RCC 7860 (cell line): ENCODE measurements at regions not wholly inside any gene's neighbourhood (a gene's known extent, or its start where the extent isn't known, plus 50 kb on each side); places are given as distances from the start of the nearest gene placed in this dataset.

Experiments
- DNase-seq: peaks from one replicate; pipeline ENCODE4 v3.0.0-alpha.2; 2015; ENCODE audit warnings: low spot score
- FAIRE-seq: peaks from 2 replicates; lab custom pipeline; 2012; peaks lifted over from hg19 to GRCh38; lab: Jason Lieb, UNC

- DNase-seq (no peak), FAIRE-seq (no peak)
Measured at GRCh38 chr6:167437888-167438484, 113.1 kb downstream of the TTLL2 start.

GRCh38 chr6:167441715-167442206 lies 116.9 kb downstream of the TTLL2 start:
- FAIRE-seq (no peak), DNase-seq (no peak)

- no peak for DNase-seq
- no peak for FAIRE-seq
Measured at GRCh38 chr6:167442245-167442644, 117.4 kb downstream of the TTLL2 start.

DNA sequence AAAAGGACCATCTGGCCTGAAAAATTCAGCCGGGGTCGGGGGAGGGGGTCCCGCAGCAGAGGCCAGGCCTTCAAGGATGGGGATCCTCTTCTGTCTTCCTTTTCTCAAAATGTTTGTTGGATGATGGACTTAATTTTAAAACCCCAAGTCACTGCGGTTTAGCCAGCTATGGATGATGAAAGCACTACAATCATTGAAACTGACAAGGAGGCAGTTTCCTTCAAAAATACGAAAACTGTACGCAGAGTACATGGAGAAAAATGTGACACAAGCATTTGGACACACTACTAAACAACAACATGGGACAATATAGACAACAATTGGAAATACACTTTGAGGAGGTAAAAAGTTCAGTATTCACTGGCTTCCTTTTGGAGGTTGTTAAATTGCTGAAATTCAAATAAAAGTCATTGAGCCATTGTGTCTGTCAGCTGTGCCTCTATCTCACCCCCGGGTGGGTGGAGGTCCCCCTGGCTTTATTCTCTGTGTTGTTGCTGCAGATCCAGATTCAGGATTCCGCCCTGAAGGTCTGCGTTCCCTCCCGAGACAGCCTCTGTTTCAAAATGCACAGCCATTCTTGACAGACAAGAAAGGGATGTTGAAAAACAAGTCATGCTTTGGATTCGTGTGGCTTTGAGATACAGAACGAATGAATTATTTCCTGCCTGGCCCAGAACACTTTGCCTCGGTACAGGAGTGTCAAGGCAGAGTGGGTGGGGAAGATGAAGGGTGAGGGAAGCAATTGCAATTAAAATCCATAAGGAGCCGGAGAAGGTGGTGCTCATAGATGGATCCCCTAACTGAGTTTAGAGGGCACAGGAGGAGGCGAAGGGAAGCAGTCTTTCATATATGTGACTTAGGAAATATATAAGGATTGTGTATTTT lies 118.2 kb downstream of the TTLL2 start:
- no peak for DNase-seq
- no peak for FAIRE-seq

DNA sequence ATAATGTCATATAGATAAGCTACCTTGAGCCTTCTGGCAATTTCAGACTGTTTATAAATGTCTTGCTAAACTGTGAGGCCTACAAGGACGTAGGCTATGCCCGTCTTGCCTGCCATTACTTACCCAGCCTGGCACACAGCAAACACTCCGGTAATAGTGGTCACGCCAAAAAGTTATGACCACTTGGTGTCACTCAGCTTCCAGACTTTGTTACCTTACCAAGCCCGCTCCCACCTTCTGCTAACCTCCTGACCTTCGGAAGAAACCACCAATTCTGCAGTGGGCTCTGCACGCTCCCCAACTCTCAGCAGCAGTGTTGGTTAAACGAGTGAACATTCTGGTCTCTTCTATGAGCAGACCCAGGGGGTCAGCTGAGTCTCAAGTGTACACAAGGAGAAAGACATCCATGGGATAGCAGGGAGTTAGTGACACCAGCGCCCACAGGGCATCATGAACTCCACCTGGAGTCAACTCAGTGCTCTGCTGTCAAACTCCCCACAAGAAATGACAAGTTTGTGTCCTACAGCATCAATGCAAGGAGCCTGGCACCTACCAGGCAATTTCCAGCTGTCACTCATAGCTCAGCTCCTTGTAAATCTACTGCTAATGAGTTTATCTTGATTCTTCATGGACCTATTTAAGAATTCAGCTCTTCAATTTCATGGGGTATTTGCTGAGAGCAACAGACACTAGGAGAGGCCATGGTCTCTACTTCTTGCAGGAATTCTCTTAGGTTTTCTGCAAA lies 119.9 kb downstream of the TTLL2 start:
- FAIRE-seq = no peak

GRCh38 chr6:167445568-167445967 lies 120.7 kb downstream of the TTLL2 start:
- DNase-seq (no peak), FAIRE-seq (no peak)

More for the DNA sequence above, 119.9 kb downstream of the TTLL2 start:
- DNase-seq = no peak

DNA sequence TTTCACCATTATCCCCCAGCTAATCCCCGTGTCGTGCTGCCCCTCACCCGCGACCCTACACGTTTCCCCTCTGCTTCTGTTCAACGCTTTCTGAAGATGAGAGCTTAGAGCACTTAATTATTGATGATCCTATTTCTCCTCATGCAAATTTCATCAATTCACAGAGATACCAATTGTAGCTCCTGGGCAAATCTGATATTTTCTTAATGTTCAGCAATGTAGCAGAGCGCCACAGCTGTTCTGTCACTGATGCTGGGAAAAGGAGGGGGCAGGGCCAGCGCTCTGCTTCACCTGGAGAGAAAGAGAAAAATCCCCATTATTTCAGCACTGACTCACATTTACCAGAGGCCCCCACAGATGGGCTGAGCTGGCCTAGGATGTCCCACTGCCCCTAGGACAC lies 121.2 kb downstream of the TTLL2 start:
- no peak for FAIRE-seq

GRCh38 chr6:167446971-167447370 lies 122.1 kb downstream of the TTLL2 start:
- FAIRE-seq (no peak), DNase-seq (no peak)

More for the DNA sequence above, 121.2 kb downstream of the TTLL2 start:
- no peak for DNase-seq

- FAIRE-seq = no peak
- DNase-seq = no peak
Measured at GRCh38 chr6:167448378-167448777, 123.5 kb downstream of the TTLL2 start.

- DNase-seq (no peak), FAIRE-seq (no peak)
Measured at GRCh38 chr6:167449094-167449861, 124.4 kb downstream of the TTLL2 start.

- DNase-seq (no peak), FAIRE-seq (no peak)
Measured at GRCh38 chr6:167450626-167451025, 125.7 kb downstream of the TTLL2 start.

- no peak for FAIRE-seq
Measured at GRCh38 chr6:167452338-167453081, 127.6 kb downstream of the TTLL2 start.

GRCh38 chr6:167453082-167453446 lies 128.2 kb downstream of the TTLL2 start:
- FAIRE-seq (no peak), DNase-seq (no peak)

More at GRCh38 chr6:167452338-167453081, 127.6 kb downstream of the TTLL2 start:
- no peak for DNase-seq

DNA sequence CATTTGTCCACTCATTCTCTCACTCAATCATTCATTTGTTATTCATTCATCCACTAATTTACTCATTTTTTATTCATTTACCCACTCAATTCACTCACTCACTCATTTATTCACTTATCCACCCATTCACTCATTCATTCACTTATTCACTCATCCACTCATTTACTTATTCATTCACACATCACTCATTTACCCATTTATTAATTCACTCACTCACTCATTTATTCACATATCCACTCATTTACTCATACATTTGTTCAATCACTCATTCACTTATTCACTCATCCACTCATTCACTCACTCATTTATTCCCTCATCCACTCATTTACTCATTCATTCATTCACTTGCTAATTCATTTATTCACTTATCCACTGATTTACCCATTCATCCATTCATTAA lies 129.1 kb downstream of the TTLL2 start:
- DNase-seq (no peak), FAIRE-seq (no peak)

DNA sequence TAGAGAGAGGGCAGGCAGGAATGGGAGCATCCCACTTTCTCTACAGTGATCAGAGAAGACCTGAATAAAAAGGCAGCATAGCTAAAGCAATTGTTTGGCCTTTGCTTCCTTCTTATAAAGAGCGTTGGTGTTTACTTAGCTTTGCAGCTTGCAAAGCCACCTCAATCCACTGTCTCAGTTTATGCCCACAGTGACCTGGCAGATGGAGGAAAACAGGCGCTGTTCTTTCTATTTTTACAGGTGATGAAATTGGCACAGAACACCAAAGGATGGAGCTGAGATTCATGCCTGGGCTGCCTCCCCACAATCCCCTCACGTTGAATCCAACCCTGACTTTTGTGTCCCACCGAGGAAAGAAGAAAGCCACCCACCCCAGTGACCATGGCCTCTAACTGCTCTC lies 130.5 kb downstream of the TTLL2 start:
- FAIRE-seq (no peak), DNase-seq (no peak)

- no peak for DNase-seq
- no peak for FAIRE-seq
Measured at GRCh38 chr6:167462514-167463312, 137.8 kb downstream of the TTLL2 start.

DNA sequence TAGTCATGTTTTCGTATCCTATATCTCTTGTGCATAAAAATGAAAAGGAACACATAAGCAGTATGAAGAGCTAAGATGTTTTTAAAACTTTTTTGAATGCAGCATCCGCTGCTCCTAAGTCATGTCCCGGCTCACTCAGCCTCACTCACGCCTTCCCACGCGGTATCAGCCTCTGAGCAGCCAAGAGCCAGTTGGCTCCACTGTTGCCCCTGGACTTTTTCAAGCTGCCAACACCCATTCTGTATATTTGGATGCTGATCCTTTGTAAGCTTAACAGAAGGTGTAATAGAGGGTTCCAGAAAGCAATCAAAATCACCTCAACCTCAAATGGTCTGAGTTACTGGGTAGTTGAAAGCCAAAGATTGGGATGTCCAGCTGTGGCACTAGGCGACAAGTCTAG lies 139.3 kb downstream of the TTLL2 start:
- FAIRE-seq = no peak
- no peak for DNase-seq

DNA sequence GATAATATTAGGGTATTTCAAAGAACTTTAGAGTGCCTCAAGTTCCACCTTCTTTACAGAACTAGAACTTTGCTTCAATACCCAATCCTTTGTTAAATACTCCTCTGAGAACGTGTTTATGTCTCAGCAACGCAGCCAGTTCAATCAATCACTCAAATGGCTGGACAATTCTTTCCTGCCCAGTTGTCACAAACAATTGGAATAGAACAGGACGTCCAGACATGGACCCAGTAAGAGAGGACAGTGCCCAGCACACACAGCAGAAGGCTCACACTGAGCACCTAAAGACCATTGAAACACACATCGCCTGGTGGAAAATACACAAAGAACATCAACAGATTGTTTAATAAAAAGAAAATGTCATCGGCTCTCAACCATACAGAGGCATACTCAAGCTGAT lies 140.6 kb downstream of the TTLL2 start:
- DNase-seq = no peak
- no peak for FAIRE-seq

GRCh38 chr6:167467282-167467681 lies 142.4 kb downstream of the TTLL2 start:
- FAIRE-seq (no peak), DNase-seq (no peak)
